Neural progenitor cell (in vitro differentiated cells): ENCODE measurements at regions not wholly inside any gene's neighbourhood (a gene's known extent, or its start where the extent isn't known, plus 50 kb on each side); places are given as distances from the start of the nearest gene placed in this dataset.

Source experiments
- DNase-seq: peaks from one replicate; pipeline ENCODE4 v3.0.0-alpha.2; 2016; ENCODE audit warnings: low spot score
- H2AFZ ChIP-seq: fragments of 200-600 bp; sonication (generic); replicated peaks from 2 replicates; pipeline ENCODE4 v1.6.1; 2016; ENCODE audit warnings: antibody characterized with exemption
- H3F3A ChIP-seq: fragments of 200-600 bp; sonication (generic); 2 replicates; pipeline ENCODE4 v1.6.1; 2016; ENCODE audit warnings: antibody characterized with exemption, low read depth
- H3K27ac ChIP-seq: fragments of 200-600 bp; sonication (generic); 2 replicates; pipeline ENCODE4 v1.5.1; 2016; ENCODE audit warnings: mild to moderate bottlenecking
- H3K27me3 ChIP-seq: fragments of 200-600 bp; sonication (generic); 2 replicates; pipeline ENCODE4 v1.6.1; 2016; ENCODE audit warnings: mild to moderate bottlenecking, moderate library complexity
- H3K36me3 ChIP-seq: fragments of 200-600 bp; sonication (generic); 2 replicates; pipeline ENCODE4 v1.5.1; 2016
- H3K4me1 ChIP-seq: fragments of 200-600 bp; sonication (generic); 2 replicates; pipeline ENCODE4 v1.6.1; 2016; ENCODE audit warnings: mixed run types
- H3K4me2 ChIP-seq: fragments of 200-600 bp; sonication (generic); 2 replicates; pipeline ENCODE4 v1.6.1; 2016
- H3K4me3 ChIP-seq: fragments of 200-600 bp; sonication (generic); 2 replicates; pipeline ENCODE4 v1.5.1; 2016
- H3K79me2 ChIP-seq: fragments of 200-600 bp; sonication (generic); 2 replicates; pipeline ENCODE4 v1.6.1; 2016; ENCODE audit warnings: low read depth
- H3K9ac ChIP-seq: fragments of 200-600 bp; sonication (generic); 2 replicates; pipeline ENCODE4 v1.6.1; 2016
- H3K9me3 ChIP-seq: fragments of 200-600 bp; sonication (generic); 2 replicates; pipeline ENCODE4 v1.5.1; 2016; ENCODE audit warnings: low read depth
- H4K20me1 ChIP-seq: fragments of 200-600 bp; sonication (generic); 2 replicates; pipeline ENCODE4 v1.6.1; 2016; ENCODE audit warnings: low read depth
- H3K27ac Mint-ChIP-seq: 3 replicates; pipeline ENCODE4 v1.8.0; 2021; ENCODE audit warnings: mixed read lengths
- H3K27me3 Mint-ChIP-seq: 2 replicates; pipeline ENCODE4 v1.8.0; 2022; ENCODE audit warnings: low read depth, mild to moderate bottlenecking, inconsistent platforms, moderate library complexity, mixed read lengths; ENCODE audit not compliant: insufficient read depth
- H3K36me3 Mint-ChIP-seq: 3 replicates; pipeline ENCODE4 v1.8.0; 2021; ENCODE audit warnings: mixed read lengths
- H3K4me1 Mint-ChIP-seq: 3 replicates; pipeline ENCODE4 v1.8.0; 2021; ENCODE audit warnings: mixed read lengths
- H3K4me3 Mint-ChIP-seq: 3 replicates; pipeline ENCODE4 v1.8.0; 2021; ENCODE audit warnings: mild to moderate bottlenecking, moderate library complexity, mixed read lengths
- H3K9me3 Mint-ChIP-seq: 3 replicates; pipeline ENCODE4 v1.8.0; 2020; ENCODE audit warnings: mixed read lengths
- EZH2 ChIP-seq: fragments of 200-600 bp; sonication (generic); IDR thresholded peaks from 2 replicates; pipeline ENCODE4 v1.6.1; 2017; ENCODE audit warnings: antibody characterized with exemption, mild to moderate bottlenecking, moderate library complexity
- EZH2phosphoT487 ChIP-seq: fragments of 200-600 bp; sonication (generic); IDR thresholded peaks from 2 replicates; pipeline ENCODE4 v1.6.1; 2017; ENCODE audit warnings: antibody characterized with exemption
- TF ChIP-seq, protein P1 (sequence below): fragments of 200-600 bp; sonication (generic); IDR thresholded peaks from 2 replicates; pipeline ENCODE4 v1.5.1; 2017; ENCODE audit warnings: antibody characterized with exemption, mild to moderate bottlenecking

GRCh38 chr1:231108516-231109302 is 53.1 kb upstream of the TRIM67 start:
- Histone ChIP-seq H3K4me2 (no peak overlapping the region), H3K9ac (no peak overlapping the region), H4K20me1 (no peaks in the 10 kb centered on the region), H3K27me3 (peaks cover 14% of the 10 kb centered on the region), H2AFZ (no peak overlapping the region), H3K79me2 (no peaks in the 10 kb centered on the region), H3F3A (no peaks in the 10 kb centered on the region), H3K9me3 (no peaks in the 10 kb centered on the region), H3K4me3 (no peak overlapping the region), H3K27ac (no peak overlapping the region), H3K36me3 (no peaks in the 10 kb centered on the region), H3K4me1 (peaks cover 3% of the 10 kb centered on the region)
- no peak for DNase-seq
- Mint-ChIP-seq H3K9me3 (peaks cover 2% of the 10 kb centered on the region), H3K36me3 (no peaks in the 10 kb centered on the region), H3K4me1 (peaks cover 3% of the 10 kb centered on the region), H3K4me3 (no peak overlapping the region), H3K27ac (no peak overlapping the region), H3K27me3 (peaks cover 6% of the 10 kb centered on the region)
- TF ChIP-seq EZH2 (no peak), EZH2phosphoT487 (no peak)
- TF ChIP-seq, protein P1, sequence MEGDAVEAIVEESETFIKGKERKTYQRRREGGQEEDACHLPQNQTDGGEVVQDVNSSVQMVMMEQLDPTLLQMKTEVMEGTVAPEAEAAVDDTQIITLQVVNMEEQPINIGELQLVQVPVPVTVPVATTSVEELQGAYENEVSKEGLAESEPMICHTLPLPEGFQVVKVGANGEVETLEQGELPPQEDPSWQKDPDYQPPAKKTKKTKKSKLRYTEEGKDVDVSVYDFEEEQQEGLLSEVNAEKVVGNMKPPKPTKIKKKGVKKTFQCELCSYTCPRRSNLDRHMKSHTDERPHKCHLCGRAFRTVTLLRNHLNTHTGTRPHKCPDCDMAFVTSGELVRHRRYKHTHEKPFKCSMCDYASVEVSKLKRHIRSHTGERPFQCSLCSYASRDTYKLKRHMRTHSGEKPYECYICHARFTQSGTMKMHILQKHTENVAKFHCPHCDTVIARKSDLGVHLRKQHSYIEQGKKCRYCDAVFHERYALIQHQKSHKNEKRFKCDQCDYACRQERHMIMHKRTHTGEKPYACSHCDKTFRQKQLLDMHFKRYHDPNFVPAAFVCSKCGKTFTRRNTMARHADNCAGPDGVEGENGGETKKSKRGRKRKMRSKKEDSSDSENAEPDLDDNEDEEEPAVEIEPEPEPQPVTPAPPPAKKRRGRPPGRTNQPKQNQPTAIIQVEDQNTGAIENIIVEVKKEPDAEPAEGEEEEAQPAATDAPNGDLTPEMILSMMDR = no peak

DNA sequence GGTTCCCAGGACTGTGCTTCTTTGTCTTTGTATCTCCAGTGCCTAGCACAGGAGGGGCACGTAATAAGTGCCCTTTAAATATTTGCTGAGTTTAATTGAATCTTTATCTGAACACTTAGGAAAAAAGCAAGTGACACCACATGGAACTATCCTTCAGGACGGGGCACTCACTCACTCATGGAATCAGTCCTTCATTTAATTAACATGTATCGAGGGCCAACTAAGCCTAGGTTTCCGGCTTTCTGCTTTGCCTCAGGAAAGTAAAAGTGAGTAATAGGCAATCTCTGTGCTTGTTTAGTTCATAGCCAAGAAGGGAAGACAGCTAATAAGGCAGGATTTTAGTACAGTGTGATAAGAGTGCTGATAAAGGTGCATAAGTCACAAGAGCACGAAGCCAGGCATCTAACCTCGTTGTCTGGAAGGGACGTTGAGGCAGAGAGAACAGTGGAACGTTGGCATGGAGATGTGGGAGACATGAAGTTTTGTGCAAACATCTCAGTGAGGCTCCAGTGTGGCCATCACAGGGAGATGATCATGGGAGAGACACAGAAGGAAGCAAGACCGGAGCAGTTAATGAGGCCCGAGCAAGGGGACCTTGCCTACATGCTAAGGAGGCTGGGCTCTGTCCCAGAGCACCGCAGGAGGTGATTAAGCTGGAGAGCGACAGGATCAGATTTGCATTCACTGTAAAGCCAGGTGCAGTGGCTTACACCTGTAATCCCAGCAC is 54.1 kb upstream of the TRIM67 start:
- Mint-ChIP-seq H3K27ac (no peak overlapping the region), H3K4me1 (peaks cover 3% of the 10 kb centered on the region), H3K27me3 (peaks cover 6% of the 10 kb centered on the region), H3K4me3 (no peak overlapping the region), H3K36me3 (no peaks in the 10 kb centered on the region), H3K9me3 (peaks cover 2% of the 10 kb centered on the region)
- Histone ChIP-seq H3K27me3 (peaks cover 8% of the 10 kb centered on the region), H3K4me1 (peaks cover 3% of the 10 kb centered on the region), H3F3A (no peaks in the 10 kb centered on the region), H3K27ac (no peak overlapping the region), H3K36me3 (no peaks in the 10 kb centered on the region), H3K4me2 (no peak overlapping the region), H3K4me3 (no peak overlapping the region), H4K20me1 (no peaks in the 10 kb centered on the region), H2AFZ (peak overlapping the region; percentile 9), H3K9me3 (no peaks in the 10 kb centered on the region), H3K79me2 (no peaks in the 10 kb centered on the region), H3K9ac (no peak overlapping the region)
- no peak for TF ChIP-seq EZH2
- TF ChIP-seq, protein P1 = no peak
- no peak for DNase-seq

DNA sequence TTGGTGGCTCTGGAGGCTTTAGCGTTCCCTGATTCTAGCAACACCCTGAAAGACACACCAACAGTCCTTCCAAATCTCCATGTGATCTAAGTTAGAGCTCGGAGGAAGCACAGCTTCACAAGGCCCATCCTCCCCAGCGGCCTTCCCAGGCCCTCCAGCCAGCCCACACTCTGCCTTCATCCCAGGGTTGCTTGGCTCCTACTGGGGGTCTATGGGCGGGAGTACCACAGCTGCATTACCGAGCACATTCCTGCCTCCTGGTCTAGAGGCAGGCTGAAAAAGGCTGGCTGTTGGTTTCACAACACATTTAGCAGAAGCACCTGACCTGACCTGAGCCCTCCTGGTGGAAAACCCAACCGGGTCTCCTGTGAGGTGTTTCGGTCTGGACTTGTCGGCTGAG is 54.7 kb upstream of the TRIM67 start:
- no peaks in the 10 kb centered on the region for H4K20me1 ChIP-seq
- no peak overlapping the region for H3K9ac ChIP-seq
- Mint-ChIP-seq H3K9me3 (peaks cover 2% of the 10 kb centered on the region), H3K27me3 (peaks cover 6% of the 10 kb centered on the region), H3K4me1 (peaks cover 3% of the 10 kb centered on the region), H3K27ac (no peak overlapping the region), H3K4me3 (no peak overlapping the region), H3K36me3 (no peaks in the 10 kb centered on the region)
- H3K36me3 ChIP-seq = no peaks in the 10 kb centered on the region
- H3K27me3 ChIP-seq = peaks cover 9% of the 10 kb centered on the region
- H3K27ac ChIP-seq = no peak overlapping the region
- H3K9me3 ChIP-seq = no peaks in the 10 kb centered on the region
- no peak for TF ChIP-seq EZH2phosphoT487
- TF ChIP-seq EZH2 = no peak
- TF ChIP-seq, protein P1 = no peak
- H2AFZ ChIP-seq = peak overlapping the region; percentile 9
- H3F3A ChIP-seq = no peaks in the 10 kb centered on the region
- no peak overlapping the region for H3K4me2 ChIP-seq
- H3K79me2 ChIP-seq = no peaks in the 10 kb centered on the region
- H3K4me1 ChIP-seq = peaks cover 3% of the 10 kb centered on the region
- no peak overlapping the region for H3K4me3 ChIP-seq
- no peak for DNase-seq
